ENCODE measurements at regions not wholly inside any gene's neighbourhood (a gene's known extent, or its start where the extent isn't known, plus 50 kb on each side); places are given as distances from the start of the nearest gene placed in this dataset.
"Not testable (repeated sequence)": the region's sequence is repeated elsewhere in the genome, so short reads cannot be mapped to it uniquely, and the experiment has no call there.

DNA sequence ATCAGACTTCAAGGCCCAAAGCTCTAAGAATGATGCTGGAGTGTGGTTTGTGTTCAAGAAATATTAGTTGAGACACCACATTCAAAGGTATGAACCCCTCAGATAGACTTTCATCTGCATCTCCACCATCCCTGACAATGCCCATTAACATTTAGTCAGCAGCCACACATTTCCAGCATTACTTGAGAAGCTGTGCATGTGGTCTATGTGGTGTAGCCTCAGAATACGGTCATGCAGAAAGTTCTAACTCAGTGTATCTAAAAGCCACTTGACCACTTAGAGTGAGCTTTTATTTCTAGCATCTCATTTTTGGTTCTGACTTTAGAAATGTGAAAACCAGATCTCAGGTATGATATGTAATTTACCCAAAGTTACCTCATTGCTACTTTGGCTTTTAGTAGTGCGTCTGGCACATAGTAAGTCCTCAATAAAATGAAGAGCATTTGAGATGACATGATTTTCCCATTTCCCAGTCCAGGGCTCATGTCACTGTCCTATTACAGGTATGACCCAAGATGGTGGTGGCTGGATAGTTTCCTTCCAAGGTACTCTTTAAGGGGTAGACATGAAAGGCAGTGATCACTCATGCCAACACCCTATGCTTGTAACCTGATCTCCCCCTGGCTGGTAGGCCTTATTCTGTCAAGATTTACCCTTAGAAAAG lies 272.4 kb upstream of the PLGLB1 start:
- not testable (repeated sequence) for H3K27me3 ChIP-seq (ENCODE audit: insufficient read depth, low read length); H3K4me1 ChIP-seq (ENCODE audit: control insufficient read depth, insufficient read depth, low read length, unreplicated experiment); H3K4me3 ChIP-seq (ENCODE audit: low read depth, low read length); H3K36me3 ChIP-seq (ENCODE audit: insufficient read depth, low read length); H3K79me2 ChIP-seq (ENCODE audit: control insufficient read depth, insufficient read depth, low read length, unreplicated experiment); H3K27ac ChIP-seq (ENCODE audit: low read depth, low read length); H2AFZ ChIP-seq (ENCODE audit: low read length, unreplicated experiment)

DNA sequence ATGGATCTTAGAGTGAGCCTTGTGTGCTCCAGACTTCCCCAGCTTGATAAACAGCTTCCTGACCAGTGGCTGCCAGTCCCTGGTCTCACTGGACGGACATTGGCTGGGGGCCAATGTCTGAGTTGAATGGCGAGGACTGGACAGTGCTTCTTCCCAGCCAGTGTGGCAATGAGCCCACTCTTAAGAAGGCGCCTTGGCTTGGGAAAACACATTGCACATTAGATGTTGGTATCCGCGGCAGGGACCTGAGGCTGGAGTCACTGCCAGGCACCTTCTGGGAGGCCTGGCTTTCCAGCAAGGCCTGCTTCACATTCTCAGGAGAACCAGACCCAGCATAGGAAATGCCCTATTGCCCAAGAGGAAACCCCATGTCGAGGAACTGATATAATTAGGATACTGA lies 273.5 kb upstream of the PLGLB1 start:
- H3K36me3 ChIP-seq (ENCODE audit: insufficient read depth, low read length); H3K4me1 ChIP-seq (ENCODE audit: control insufficient read depth, insufficient read depth, low read length, unreplicated experiment); H2AFZ ChIP-seq (ENCODE audit: low read length, unreplicated experiment); H3K27ac ChIP-seq (ENCODE audit: low read depth, low read length); H3K79me2 ChIP-seq (ENCODE audit: control insufficient read depth, insufficient read depth, low read length, unreplicated experiment); H3K4me3 ChIP-seq (ENCODE audit: low read depth, low read length); H3K27me3 ChIP-seq (ENCODE audit: insufficient read depth, low read length): not testable (repeated sequence)

DNA sequence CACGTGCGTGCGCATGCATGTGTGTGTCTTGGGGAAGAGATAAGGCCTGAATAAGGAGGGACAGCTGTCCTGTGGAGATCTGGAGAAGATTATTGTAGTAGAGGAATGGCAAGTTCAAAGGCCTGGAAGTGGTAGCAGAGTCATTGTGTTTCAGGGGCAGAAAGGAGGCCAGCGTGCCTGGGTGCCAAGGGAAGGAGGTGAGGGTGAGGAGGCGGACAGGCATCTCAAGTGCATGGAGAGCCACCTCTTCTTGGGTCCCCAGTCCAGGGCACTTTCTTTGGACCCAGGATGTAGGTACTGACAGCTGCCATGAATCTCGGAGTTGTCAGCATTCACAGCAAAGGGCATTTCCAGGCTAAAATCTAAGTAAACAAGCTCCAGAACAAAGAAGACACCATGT lies 279.7 kb upstream of the PLGLB1 start:
- not testable (repeated sequence) for H3K79me2 ChIP-seq (ENCODE audit: control insufficient read depth, insufficient read depth, low read length, unreplicated experiment); H3K4me1 ChIP-seq (ENCODE audit: control insufficient read depth, insufficient read depth, low read length, unreplicated experiment); H3K36me3 ChIP-seq (ENCODE audit: insufficient read depth, low read length); H3K4me3 ChIP-seq (ENCODE audit: low read depth, low read length); H3K27me3 ChIP-seq (ENCODE audit: insufficient read depth, low read length); H3K27ac ChIP-seq (ENCODE audit: low read depth, low read length); H2AFZ ChIP-seq (ENCODE audit: low read length, unreplicated experiment)

DNA sequence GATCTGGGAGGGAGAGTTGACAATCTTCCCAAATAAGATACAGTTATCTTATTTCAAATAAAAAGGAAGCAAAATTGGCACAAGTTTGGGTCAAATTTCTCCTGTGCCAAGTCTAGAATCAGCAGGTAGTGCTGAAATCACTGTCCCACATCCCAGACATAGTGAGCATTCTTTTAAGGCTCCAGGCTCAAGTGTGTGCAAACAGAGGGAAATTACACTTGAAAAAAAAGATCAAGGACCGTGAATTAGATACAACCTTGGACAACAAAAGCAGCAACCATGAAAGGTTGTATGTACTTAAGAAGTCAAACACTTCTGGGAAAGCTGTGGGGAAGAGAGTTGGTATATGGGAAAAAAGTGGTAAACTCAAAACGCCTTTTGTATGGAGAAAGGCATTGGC lies 280.2 kb upstream of the PLGLB1 start:
- H2AFZ ChIP-seq (ENCODE audit: low read length, unreplicated experiment); H3K27me3 ChIP-seq (ENCODE audit: insufficient read depth, low read length); H3K36me3 ChIP-seq (ENCODE audit: insufficient read depth, low read length); H3K4me1 ChIP-seq (ENCODE audit: control insufficient read depth, insufficient read depth, low read length, unreplicated experiment); H3K4me3 ChIP-seq (ENCODE audit: low read depth, low read length); H3K27ac ChIP-seq (ENCODE audit: low read depth, low read length); H3K79me2 ChIP-seq (ENCODE audit: control insufficient read depth, insufficient read depth, low read length, unreplicated experiment): not testable (repeated sequence)

DNA sequence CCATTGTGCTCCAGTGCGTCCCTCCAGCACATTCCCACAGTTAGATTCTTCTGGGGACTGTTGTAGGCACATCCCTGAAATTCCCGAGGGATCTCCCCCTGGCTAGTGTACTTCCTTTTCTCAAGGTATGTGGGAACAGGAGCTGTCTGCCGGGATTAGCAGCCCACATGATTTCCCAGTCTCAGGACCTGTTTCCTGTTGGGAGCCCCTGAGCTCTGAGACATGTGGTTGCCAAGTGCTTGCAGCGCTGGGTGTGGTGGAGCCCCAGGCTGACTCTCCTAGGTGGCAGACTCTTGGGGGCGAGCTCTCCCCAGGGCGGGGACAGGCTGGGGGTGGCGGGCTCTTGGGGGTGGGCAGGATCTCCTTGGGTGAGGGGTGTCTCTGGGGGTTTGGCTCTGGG lies 287.0 kb upstream of the PLGLB1 start:
- not testable (repeated sequence) for H2AFZ ChIP-seq (ENCODE audit: low read length, unreplicated experiment); H3K4me3 ChIP-seq (ENCODE audit: low read depth, low read length); H3K79me2 ChIP-seq (ENCODE audit: control insufficient read depth, insufficient read depth, low read length, unreplicated experiment); H3K27ac ChIP-seq (ENCODE audit: low read depth, low read length); H3K4me1 ChIP-seq (ENCODE audit: control insufficient read depth, insufficient read depth, low read length, unreplicated experiment); H3K36me3 ChIP-seq (ENCODE audit: insufficient read depth, low read length); H3K27me3 ChIP-seq (ENCODE audit: insufficient read depth, low read length)

DNA sequence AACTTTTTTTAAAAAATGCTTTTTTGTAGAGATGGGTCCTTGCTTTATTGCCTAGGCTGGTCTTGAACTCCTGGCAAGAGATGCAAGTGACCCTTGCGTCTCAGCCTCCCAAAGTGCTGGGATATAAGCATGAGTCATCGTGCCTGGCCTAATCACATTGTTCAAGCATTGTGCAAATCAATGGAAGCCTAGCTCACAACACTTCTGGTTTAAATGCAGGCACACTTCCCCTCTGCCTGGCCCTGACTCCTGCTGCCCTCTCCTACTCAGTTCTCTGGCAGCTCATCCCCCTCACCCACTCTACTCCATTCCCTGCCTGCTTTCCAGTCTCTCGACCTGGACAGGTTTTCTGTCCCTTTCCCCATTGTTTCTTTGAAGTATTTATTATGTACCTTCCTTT lies 288.1 kb upstream of the PLGLB1 start:
- H3K4me3 ChIP-seq (ENCODE audit: low read depth, low read length); H3K36me3 ChIP-seq (ENCODE audit: insufficient read depth, low read length); H3K27ac ChIP-seq (ENCODE audit: low read depth, low read length); H3K79me2 ChIP-seq (ENCODE audit: control insufficient read depth, insufficient read depth, low read length, unreplicated experiment); H3K27me3 ChIP-seq (ENCODE audit: insufficient read depth, low read length); H2AFZ ChIP-seq (ENCODE audit: low read length, unreplicated experiment); H3K4me1 ChIP-seq (ENCODE audit: control insufficient read depth, insufficient read depth, low read length, unreplicated experiment): not testable (repeated sequence)

DNA sequence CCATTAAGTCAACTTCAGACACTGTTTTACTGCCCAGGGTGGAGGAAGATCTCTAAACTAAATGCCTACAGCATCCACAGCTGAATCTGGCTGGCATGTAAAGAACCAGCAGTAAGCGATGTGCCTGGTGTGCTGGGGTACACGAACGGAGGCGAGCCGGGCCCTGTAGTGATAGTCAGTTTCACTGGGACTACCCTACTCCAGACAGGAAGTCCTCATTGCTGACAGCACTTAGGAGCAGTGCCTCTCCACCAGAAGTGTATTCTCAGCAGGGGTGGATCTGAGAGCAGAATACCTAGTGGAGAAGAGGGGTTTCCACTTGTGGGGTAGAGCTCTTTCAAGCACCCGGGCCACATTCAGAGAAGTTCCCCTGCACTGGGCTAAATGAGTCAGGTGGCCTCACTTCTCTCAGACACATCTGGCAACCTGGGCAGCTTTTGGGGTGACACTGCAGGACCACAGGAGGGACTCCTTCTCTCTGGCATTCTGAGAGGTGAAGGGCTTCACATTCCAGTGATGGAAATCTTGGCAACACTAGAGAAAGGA lies 290.3 kb upstream of the PLGLB1 start:
- H3K79me2 ChIP-seq (ENCODE audit: control insufficient read depth, insufficient read depth, low read length, unreplicated experiment); H2AFZ ChIP-seq (ENCODE audit: low read length, unreplicated experiment); H3K27me3 ChIP-seq (ENCODE audit: insufficient read depth, low read length); H3K4me3 ChIP-seq (ENCODE audit: low read depth, low read length); H3K4me1 ChIP-seq (ENCODE audit: control insufficient read depth, insufficient read depth, low read length, unreplicated experiment); H3K27ac ChIP-seq (ENCODE audit: low read depth, low read length); H3K36me3 ChIP-seq (ENCODE audit: insufficient read depth, low read length): not testable (repeated sequence)

DNA sequence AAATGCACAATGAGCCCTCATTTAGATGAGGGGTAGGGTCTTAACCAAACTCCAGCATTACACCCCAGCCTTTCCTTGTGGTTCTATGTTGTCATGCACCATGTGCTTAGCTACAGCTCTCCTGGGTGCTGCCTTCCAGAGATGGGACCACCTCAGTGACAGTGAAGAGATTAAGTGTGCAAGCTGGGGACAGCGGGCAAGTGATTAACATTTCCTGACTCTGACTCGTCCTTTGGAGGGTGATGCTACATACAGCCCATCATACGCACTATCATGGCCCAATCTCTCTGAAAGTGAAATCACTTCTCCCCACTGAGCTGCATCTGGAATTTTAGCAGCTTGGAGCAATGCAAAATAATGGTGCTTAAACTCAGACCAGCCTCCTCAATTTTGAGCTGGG lies 293.0 kb upstream of the PLGLB1 start:
- H3K79me2 ChIP-seq (ENCODE audit: control insufficient read depth, insufficient read depth, low read length, unreplicated experiment); H3K27me3 ChIP-seq (ENCODE audit: insufficient read depth, low read length); H3K27ac ChIP-seq (ENCODE audit: low read depth, low read length); H3K4me3 ChIP-seq (ENCODE audit: low read depth, low read length); H3K4me1 ChIP-seq (ENCODE audit: control insufficient read depth, insufficient read depth, low read length, unreplicated experiment); H3K36me3 ChIP-seq (ENCODE audit: insufficient read depth, low read length); H2AFZ ChIP-seq (ENCODE audit: low read length, unreplicated experiment): not testable (repeated sequence)

DNA sequence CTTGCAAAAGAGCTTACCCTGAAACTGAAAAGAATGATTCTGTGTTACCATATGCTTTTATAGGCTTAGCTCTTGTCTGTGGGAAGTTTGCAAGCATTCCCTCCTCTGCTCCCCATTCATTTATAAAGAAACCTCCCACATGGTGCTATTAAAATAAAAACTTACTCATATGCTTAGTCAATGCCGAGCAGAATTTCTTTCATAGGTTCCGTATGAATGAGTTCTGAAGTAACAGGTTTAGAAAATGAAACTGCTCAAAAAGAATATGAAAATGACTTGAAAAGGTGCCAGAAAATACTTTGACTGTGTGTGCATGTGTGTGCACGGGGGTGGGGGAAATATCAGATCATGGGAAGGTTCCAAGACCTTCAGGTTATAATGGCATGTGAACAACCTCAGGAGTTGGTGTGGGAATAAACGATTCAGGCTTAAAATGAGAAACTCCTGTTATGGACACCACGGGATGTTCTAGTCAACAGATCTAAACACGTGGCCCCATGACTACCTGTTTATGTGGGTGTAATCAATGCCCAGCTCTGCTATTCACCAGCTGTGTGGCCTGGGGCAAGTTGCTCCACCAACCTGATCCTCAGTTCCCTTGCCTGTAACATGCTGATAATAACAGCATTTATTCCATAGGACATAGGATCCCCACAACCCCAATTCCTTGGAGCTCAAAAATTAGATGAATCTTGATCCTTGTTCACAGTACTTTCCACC lies 293.7 kb upstream of the PLGLB1 start:
- not testable (repeated sequence) for H3K27ac ChIP-seq (ENCODE audit: low read depth, low read length); H3K36me3 ChIP-seq (ENCODE audit: insufficient read depth, low read length); H2AFZ ChIP-seq (ENCODE audit: low read length, unreplicated experiment); H3K4me1 ChIP-seq (ENCODE audit: control insufficient read depth, insufficient read depth, low read length, unreplicated experiment); H3K79me2 ChIP-seq (ENCODE audit: control insufficient read depth, insufficient read depth, low read length, unreplicated experiment); H3K27me3 ChIP-seq (ENCODE audit: insufficient read depth, low read length); H3K4me3 ChIP-seq (ENCODE audit: low read depth, low read length)

DNA sequence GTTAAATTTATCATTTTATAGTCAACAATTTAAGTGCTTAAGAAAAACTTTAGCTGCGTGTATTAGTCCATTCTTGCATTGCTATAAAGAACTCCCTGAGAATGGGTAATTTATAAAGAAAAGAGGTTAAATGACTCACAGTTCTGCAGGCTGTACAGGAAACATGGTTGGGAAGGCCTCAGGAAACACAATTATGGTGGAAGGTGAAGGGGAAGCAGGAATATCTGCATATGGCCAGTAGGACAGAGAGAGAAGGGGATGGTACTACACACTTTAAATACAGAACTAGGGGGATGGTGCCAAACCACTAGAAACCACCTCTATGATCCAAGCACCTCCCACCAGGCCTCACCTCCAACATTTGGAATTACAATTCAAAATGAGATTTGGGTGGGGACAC lies 295.5 kb upstream of the PLGLB1 start:
- not testable (repeated sequence) for H3K27me3 ChIP-seq (ENCODE audit: insufficient read depth, low read length); H3K36me3 ChIP-seq (ENCODE audit: insufficient read depth, low read length); H3K4me3 ChIP-seq (ENCODE audit: low read depth, low read length); H3K4me1 ChIP-seq (ENCODE audit: control insufficient read depth, insufficient read depth, low read length, unreplicated experiment); H3K27ac ChIP-seq (ENCODE audit: low read depth, low read length); H2AFZ ChIP-seq (ENCODE audit: low read length, unreplicated experiment); H3K79me2 ChIP-seq (ENCODE audit: control insufficient read depth, insufficient read depth, low read length, unreplicated experiment)

DNA sequence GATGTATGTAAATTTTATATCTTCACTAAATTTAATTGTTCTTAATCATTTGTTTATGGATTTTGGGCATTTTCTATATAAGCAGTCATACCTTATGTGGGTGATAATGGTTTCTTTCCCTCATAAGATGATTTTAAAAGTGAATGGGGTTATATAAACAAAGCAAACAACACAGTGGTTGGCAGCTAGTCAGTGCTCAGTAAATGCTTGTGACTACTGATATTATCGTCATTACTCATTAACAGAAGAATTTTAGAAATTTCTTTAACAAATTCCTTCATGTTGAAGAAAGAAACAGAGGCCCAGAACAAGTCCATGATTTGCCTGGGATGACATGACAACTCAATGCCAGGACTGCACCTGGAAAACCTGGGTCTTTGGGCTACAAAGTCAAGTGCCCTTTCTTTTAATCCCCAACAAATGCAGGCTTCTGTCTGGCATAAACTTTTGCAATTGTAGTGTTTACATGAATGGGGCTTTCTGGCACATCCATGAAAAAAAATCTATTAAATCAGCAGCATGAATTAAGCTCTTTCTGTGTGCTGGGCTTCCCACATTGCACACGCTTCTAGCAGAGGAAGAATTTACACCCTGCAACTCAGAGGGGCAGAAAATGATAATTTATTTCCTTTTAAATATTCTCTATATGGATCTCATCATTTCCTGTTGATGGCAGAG lies 297.3 kb upstream of the PLGLB1 start:
- not testable (repeated sequence) for H3K36me3 ChIP-seq (ENCODE audit: insufficient read depth, low read length); H3K4me3 ChIP-seq (ENCODE audit: low read depth, low read length); H3K27me3 ChIP-seq (ENCODE audit: insufficient read depth, low read length); H2AFZ ChIP-seq (ENCODE audit: low read length, unreplicated experiment); H3K4me1 ChIP-seq (ENCODE audit: control insufficient read depth, insufficient read depth, low read length, unreplicated experiment); H3K27ac ChIP-seq (ENCODE audit: low read depth, low read length); H3K79me2 ChIP-seq (ENCODE audit: control insufficient read depth, insufficient read depth, low read length, unreplicated experiment)

All from ACC112 (cell line).